Right lobe of liver (tissue), 6 donors: ENCODE measurements at regions not wholly inside any gene's neighbourhood (a gene's known extent, or its start where the extent isn't known, plus 50 kb on each side); places are given as distances from the start of the nearest gene placed in this dataset.

Experiments
- ATAC-seq, 4 donors: fragments of 200-7000 bp; cut with Tn5 transposase; one replicate each; pipeline ENCODE4 v1.9.1; 2020; ENCODE audit warnings: mild to moderate bottlenecking in 4 of 4, moderate library complexity in 4 of 4
- DNase-seq, 3 donors: peaks; one replicate each; pipeline ENCODE4 v3.0.0-alpha.2; 2020
- H3K27ac ChIP-seq, 3 donors: fragments of 200-600 bp; one replicate each; pipeline ENCODE4 v1.8.0; 2022
- H3K27me3 ChIP-seq, 2 donors: fragments of 200-600 bp; one replicate each; pipeline ENCODE4 v1.8.0; 2022
- H3K36me3 ChIP-seq, 4 donors: fragments of 200-600 bp; sonication (generic) in 1 of 4; one replicate each; pipeline versions ENCODE4 v1.5.1 to v1.8.0; 2017 to 2022; ENCODE audit warnings: control low read depth in 1 of 4
- H3K4me1 ChIP-seq, 4 donors: fragments of 200-600 bp; sonication (generic) in 1 of 4; one replicate each; pipeline versions ENCODE4 v1.5.1 to v1.8.0; 2017 to 2022; ENCODE audit warnings: control low read depth in 1 of 4
- H3K4me3 ChIP-seq, 3 donors: fragments of 200-600 bp; one replicate each; pipeline ENCODE4 v1.8.0; 2022
- H3K9me3 ChIP-seq, 4 donors: fragments of 200-600 bp; sonication (generic) in 1 of 4; one replicate each; pipeline versions ENCODE4 v1.5.1 to v1.8.0; 2017 to 2022; ENCODE audit warnings: control low read depth in 1 of 4
- POLR2A ChIP-seq: fragments of 450-650 bp; IDR thresholded peaks from one replicate; pipeline ENCODE4 v1.6.1; 2017; ENCODE audit warnings: antibody characterized with exemption, mild to moderate bottlenecking
- WGBS: methylation state at CpG from one replicate; pipeline ENCODE4 v1.1.6; 2018; ENCODE audit warnings: low coverage, low lambda C conversion rate; ENCODE audit not compliant: insufficient coverage; ENCODE audit errors: missing lambda C conversion rate; 5-methylcytosine and 5-hydroxymethylcytosine counted together
- intact Hi-C, 2 donors: fragments of 100-400 bp; cut with DNase I; formaldehyde crosslinking; loops; one replicate each; pipeline versions ENCODE4 v1.11.2 to v1.14.1; 2022
- TF ChIP-seq, protein P1 (sequence below), 4 donors: fragments of 200-600 bp in 3 of 4; fragments of 450-650 bp in 1 of 4; IDR thresholded peaks; one replicate each; pipeline versions ENCODE4 v1.5.1 to v1.8.0; 2016 to 2022; ENCODE audit warnings: antibody characterized with exemption in 4 of 4, mild to moderate bottlenecking in 2 of 4
- donor health status: DM: no; HTN: yes; CAD: no.
- donor health status: DM: no; HTN: no; CAD: no.
- donor health status: DM: no; HTN: no; CAD: no.
- donor health status: DM: no; HTN: yes; CAD: no.
- donor health status: DM: no; HTN: yes; CAD: no.

GRCh38 chr15:95946926-95947325, 383.6 kb upstream of the NR2F2 start:
- H3K9me3 ChIP-seq = no peaks in the 10 kb centered on the region
- no peaks in the 10 kb centered on the region for H3K27me3 ChIP-seq
- intact Hi-C loops = no loop called here
- no peak for TF ChIP-seq POLR2A
- TF ChIP-seq, protein P1, sequence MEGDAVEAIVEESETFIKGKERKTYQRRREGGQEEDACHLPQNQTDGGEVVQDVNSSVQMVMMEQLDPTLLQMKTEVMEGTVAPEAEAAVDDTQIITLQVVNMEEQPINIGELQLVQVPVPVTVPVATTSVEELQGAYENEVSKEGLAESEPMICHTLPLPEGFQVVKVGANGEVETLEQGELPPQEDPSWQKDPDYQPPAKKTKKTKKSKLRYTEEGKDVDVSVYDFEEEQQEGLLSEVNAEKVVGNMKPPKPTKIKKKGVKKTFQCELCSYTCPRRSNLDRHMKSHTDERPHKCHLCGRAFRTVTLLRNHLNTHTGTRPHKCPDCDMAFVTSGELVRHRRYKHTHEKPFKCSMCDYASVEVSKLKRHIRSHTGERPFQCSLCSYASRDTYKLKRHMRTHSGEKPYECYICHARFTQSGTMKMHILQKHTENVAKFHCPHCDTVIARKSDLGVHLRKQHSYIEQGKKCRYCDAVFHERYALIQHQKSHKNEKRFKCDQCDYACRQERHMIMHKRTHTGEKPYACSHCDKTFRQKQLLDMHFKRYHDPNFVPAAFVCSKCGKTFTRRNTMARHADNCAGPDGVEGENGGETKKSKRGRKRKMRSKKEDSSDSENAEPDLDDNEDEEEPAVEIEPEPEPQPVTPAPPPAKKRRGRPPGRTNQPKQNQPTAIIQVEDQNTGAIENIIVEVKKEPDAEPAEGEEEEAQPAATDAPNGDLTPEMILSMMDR (IDR thresholded peaks at IDR 0.05) = no peak
- H3K4me1 ChIP-seq = no peaks in the 10 kb centered on the region
- 71% methylated on average over 2 of the region's 2 CpGs for WGBS
- DNase-seq (no peak), ATAC-seq (no peak)
- H3K27ac ChIP-seq = no peak overlapping the region
- no peak overlapping the region for H3K4me3 ChIP-seq
- no peaks in the 10 kb centered on the region for H3K36me3 ChIP-seq

DNA sequence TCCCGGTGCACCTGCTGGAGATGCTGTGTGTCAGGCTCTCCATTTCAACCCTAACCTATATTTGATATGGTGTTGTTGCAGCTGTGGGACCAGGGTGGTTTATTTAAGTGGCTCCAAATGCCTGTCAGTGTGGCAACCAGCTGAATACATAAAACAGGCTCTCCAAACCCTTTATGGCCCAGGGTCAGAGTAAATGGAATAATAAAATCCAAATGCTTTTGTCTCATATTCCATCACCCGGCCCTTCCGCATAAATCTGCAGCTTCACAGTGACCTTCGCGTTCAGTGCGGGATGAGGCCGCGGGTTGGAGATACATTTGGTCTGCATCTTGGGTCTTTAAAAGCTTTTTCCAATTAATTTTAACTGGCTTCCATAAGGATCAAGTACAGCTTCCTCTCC, 382.1 kb upstream of the NR2F2 start:
- no peaks in the 10 kb centered on the region for H3K9me3 ChIP-seq
- no peaks in the 10 kb centered on the region for H3K36me3 ChIP-seq
- no peaks in the 10 kb centered on the region for H3K4me1 ChIP-seq
- WGBS = 91% methylated on average over 8 of the region's 8 CpGs
- H3K27ac ChIP-seq = no peak overlapping the region
- intact Hi-C loops = no loop called here
- ATAC-seq (no peak), DNase-seq (no peak)
- no peak overlapping the region for H3K4me3 ChIP-seq
- TF ChIP-seq, protein P1 (IDR thresholded peaks at IDR 0.05) = no peak
- no peak for TF ChIP-seq POLR2A
- H3K27me3 ChIP-seq = no peaks in the 10 kb centered on the region

GRCh38 chr15:95953032-95953431, 377.5 kb upstream of the NR2F2 start:
- 69% methylated on average over 3 of the region's 4 CpGs for WGBS
- no peaks in the 10 kb centered on the region for H3K4me1 ChIP-seq
- no peaks in the 10 kb centered on the region for H3K36me3 ChIP-seq
- H3K9me3 ChIP-seq = no peaks in the 10 kb centered on the region
- no peaks in the 10 kb centered on the region for H3K27me3 ChIP-seq
- H3K4me3 ChIP-seq = no peak overlapping the region
- intact Hi-C loops = no loop called here
- TF ChIP-seq, protein P1 (IDR thresholded peaks at IDR 0.05) = no peak
- no peak for TF ChIP-seq POLR2A
- no peak for ATAC-seq
- no peak overlapping the region for H3K27ac ChIP-seq
- DNase-seq = no peak

DNA sequence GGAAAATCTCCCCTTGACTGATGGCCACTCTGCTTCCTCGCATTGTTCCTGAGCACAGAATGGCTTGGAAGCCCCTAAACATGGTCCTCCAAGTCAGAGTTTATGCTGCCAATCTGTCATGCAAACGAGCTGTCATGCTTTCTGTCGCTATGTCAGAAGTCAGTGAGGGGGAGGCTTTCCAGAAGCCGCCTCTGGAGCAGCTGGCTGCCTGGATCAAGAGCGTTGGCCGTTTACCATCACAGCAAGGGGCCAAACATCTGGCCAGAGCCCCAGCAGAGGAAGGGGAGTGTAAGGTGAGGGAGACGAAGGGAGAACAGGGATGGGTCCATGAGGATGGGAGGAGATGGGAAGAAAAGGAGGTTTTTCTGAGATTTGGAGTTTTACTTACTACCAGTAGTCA, 372.6 kb upstream of the NR2F2 start:
- TF ChIP-seq, protein P1 (IDR thresholded peaks at IDR 0.05) = no peak
- TF ChIP-seq POLR2A = no peak
- H3K27me3 ChIP-seq = no peaks in the 10 kb centered on the region
- ATAC-seq (no peak), DNase-seq (no peak)
- intact Hi-C loops = no loop called here
- H3K36me3 ChIP-seq = no peaks in the 10 kb centered on the region
- no peaks in the 10 kb centered on the region for H3K9me3 ChIP-seq
- no peak overlapping the region for H3K4me3 ChIP-seq
- H3K27ac ChIP-seq = no peak overlapping the region
- H3K4me1 ChIP-seq = no peaks in the 10 kb centered on the region
- WGBS = 54% methylated on average over 7 of the region's 7 CpGs

- Histone ChIP-seq H3K4me1 (no peaks in the 10 kb centered on the region), H3K9me3 (no peaks in the 10 kb centered on the region), H3K36me3 (no peaks in the 10 kb centered on the region), H3K27me3 (no peaks in the 10 kb centered on the region), H3K27ac (no peak overlapping the region), H3K4me3 (no peak overlapping the region)
- intact Hi-C loops = no loop called here
- DNase-seq (no peak), ATAC-seq (no peak)
- WGBS = 54% methylated on average over 5 of the region's 5 CpGs
- TF ChIP-seq, protein P1 (IDR thresholded peaks at IDR 0.05) = no peak
- TF ChIP-seq POLR2A = no peak
Measured at GRCh38 chr15:95958382-95958781, 372.1 kb upstream of the NR2F2 start.
